ENCODE measurements at regions not wholly inside any gene's neighbourhood (a gene's known extent, or its start where the extent isn't known, plus 50 kb on each side); places are given as distances from the start of the nearest gene placed in this dataset.

DNA sequence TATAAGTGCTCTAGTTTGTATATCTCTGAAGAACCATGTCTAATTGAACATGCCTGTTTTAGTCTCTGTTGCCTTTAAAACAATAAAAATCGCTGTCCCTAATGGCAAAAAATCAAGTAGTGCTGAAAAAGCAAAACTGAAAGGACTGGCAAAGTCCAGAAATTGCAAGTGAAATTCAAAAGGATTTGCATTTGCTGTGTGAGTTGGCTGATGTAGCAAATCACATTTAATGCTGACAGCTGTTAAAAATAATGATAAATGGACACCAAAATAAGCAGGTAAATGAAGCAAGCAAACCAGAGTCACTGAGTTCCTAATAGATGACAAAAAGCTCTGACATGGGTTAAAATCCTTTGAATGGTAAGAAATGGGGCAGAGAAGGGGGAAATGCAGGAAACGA, 874.1 kb downstream of the GRM8 start:
- Histone ChIP-seq H3K27ac (no peak overlapping the region), H3K4me3 (no peak overlapping the region), H3K4me1 (no peaks in the 10 kb centered on the region), H3K9me3 (no peaks in the 10 kb centered on the region), H3K36me3 (no peaks in the 10 kb centered on the region), H3K27me3 (no peaks in the 10 kb centered on the region)
- DNase-seq: no peak
- TF ChIP-seq CTCF (IDR thresholded peaks at IDR 0.05) (no peak), POLR2A (IDR thresholded peaks at IDR 0.05) (no peak), EP300 (IDR thresholded peaks at IDR 0.05) (no peak), POLR2AphosphoS5 (IDR thresholded peaks at IDR 0.05) (no peak)
- ATAC-seq (ENCODE audit: low FRiP score in 2 of 2): no peak
- 51 to 60% methylated on average over 2 of the region's 2 CpGs for WGBS, 2 donors

DNA sequence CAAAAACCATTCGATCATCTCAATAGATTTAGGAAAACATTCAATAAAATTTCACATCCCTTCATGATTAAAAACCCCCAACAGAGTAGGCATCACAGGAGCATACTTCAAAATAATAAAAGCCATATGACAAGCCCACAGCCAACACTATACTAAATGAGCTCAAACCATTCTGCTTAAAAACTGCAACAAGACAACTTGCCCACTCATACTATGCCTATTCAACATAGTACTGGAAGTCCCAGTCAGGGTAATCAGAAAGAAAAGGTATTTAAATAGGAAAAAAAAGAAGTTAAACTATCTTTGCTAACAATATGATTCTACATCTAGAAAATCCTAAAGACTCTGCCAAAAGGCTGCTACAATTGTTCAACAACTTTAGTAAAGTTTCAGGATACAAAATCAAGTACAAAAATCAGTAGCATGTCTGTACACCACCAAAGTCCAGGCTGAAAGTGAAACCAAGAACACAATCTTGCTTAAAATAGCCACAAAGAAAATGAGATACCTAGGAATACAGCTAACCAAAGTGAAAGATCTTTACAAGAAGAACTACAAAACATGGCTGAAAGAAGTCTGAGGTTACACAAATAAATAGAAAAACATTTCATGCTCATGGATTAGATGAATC, 882.6 kb downstream of the GRM8 start:
- TF ChIP-seq EP300 (IDR thresholded peaks at IDR 0.05) (no peak), CTCF (IDR thresholded peaks at IDR 0.05) (no peak), POLR2A (IDR thresholded peaks at IDR 0.05) (no peak), POLR2AphosphoS5 (IDR thresholded peaks at IDR 0.05) (no peak)
- H3K4me3 ChIP-seq: no peak overlapping the region
- no peaks in the 10 kb centered on the region for H3K27me3 ChIP-seq
- no peaks in the 10 kb centered on the region for H3K4me1 ChIP-seq
- no peak overlapping the region for H3K27ac ChIP-seq
- WGBS, 2 donors: 90 to 93% methylated on average over 1 of the region's 1 CpG
- ATAC-seq (ENCODE audit: low FRiP score in 2 of 2): no peak
- no peak for DNase-seq
- no peaks in the 10 kb centered on the region for H3K9me3 ChIP-seq
- no peaks in the 10 kb centered on the region for H3K36me3 ChIP-seq

- Histone ChIP-seq H3K27ac (no peak overlapping the region), H3K9me3 (no peaks in the 10 kb centered on the region), H3K36me3 (no peaks in the 10 kb centered on the region), H3K27me3 (no peaks in the 10 kb centered on the region), H3K4me3 (no peak overlapping the region), H3K4me1 (no peaks in the 10 kb centered on the region)
- ATAC-seq (ENCODE audit: low FRiP score in 2 of 2): no peak
- 68 to 86% methylated on average over 1 of the region's 1 CpG for WGBS, 2 donors
- TF ChIP-seq POLR2AphosphoS5 (IDR thresholded peaks at IDR 0.05) (no peak), POLR2A (IDR thresholded peaks at IDR 0.05) (no peak), CTCF (IDR thresholded peaks at IDR 0.05) (no peak), EP300 (IDR thresholded peaks at IDR 0.05) (no peak)
- no peak for DNase-seq
Observed at GRCh38 chr7:126362746-126363145, 890.0 kb downstream of the GRM8 start.

DNA sequence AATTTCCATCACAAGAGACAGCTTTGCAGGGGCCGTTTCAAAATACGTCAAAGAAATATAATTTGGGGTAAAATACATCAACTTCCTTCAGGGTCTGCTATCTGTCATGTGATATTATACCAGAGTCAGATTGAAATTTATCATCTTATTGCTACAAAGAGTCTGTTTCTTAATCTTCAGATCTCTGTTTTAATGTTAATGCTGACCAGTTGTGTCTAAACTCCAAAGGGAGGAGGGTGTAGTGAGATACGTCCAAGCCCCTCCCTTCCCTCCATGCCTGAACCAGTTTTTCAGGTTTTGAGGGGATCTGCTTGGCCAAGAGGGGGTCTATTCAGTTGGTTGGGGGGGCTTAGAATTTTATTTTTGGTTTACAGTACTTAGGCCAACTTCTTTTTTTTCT, 891.6 kb downstream of the GRM8 start:
- DNase-seq: no peak
- Histone ChIP-seq H3K9me3 (no peaks in the 10 kb centered on the region), H3K4me3 (no peak overlapping the region), H3K27me3 (no peaks in the 10 kb centered on the region), H3K4me1 (no peaks in the 10 kb centered on the region), H3K27ac (no peak overlapping the region), H3K36me3 (no peaks in the 10 kb centered on the region)
- TF ChIP-seq CTCF (IDR thresholded peaks at IDR 0.05) (no peak), EP300 (IDR thresholded peaks at IDR 0.05) (no peak), POLR2A (IDR thresholded peaks at IDR 0.05) (no peak), POLR2AphosphoS5 (IDR thresholded peaks at IDR 0.05) (no peak)
- whole genome bisulfite sequencing, 2 donors: 81 to 84% methylated on average over 3 of the region's 3 CpGs
- no peak for ATAC-seq (ENCODE audit: low FRiP score in 2 of 2)

GRCh38 chr7:126339813-126340212, 912.9 kb downstream of the GRM8 start:
- no peak for ATAC-seq (ENCODE audit: low FRiP score in 2 of 2)
- H3K36me3 ChIP-seq: no peaks in the 10 kb centered on the region
- H3K27ac ChIP-seq: no peak overlapping the region
- DNase-seq: no peak
- H3K9me3 ChIP-seq: no peaks in the 10 kb centered on the region
- no peak overlapping the region for H3K4me3 ChIP-seq
- no peaks in the 10 kb centered on the region for H3K4me1 ChIP-seq
- TF ChIP-seq POLR2AphosphoS5 (IDR thresholded peaks at IDR 0.05) (no peak), CTCF (IDR thresholded peaks at IDR 0.05) (no peak), EP300 (IDR thresholded peaks at IDR 0.05) (no peak), POLR2A (IDR thresholded peaks at IDR 0.05) (no peak)
- no peaks in the 10 kb centered on the region for H3K27me3 ChIP-seq
- WGBS, 2 donors: 71 to 79% methylated on average over 4 of the region's 4 CpGs
